Activated T-cell treated with anti-CD3 and anti-CD28 coated beads, Interleukin-2, amount 50 U/mL, for 72 hours (primary cell): ENCODE measurements at regions not wholly inside any gene's neighbourhood (a gene's known extent, or its start where the extent isn't known, plus 50 kb on each side); places are given as distances from the start of the nearest gene placed in this dataset.
"Not testable (repeated sequence)": the region's sequence is repeated elsewhere in the genome, so short reads cannot be mapped to it uniquely, and the experiment has no call there.

Experiments used
- ATAC-seq, 2 donors: fragments of 150-1000 bp; cut with Tn5 transposase; replicated peaks in 1 of 2; 2 replicates each; pipeline ENCODE4 v1.10.0; 2021; ENCODE audit warnings: moderate library complexity in 2 of 2, mild to moderate bottlenecking in 1 of 2
- DNase-seq, 2 donors: peaks; one replicate each; pipeline ENCODE4 v3.0.0; 2021 to 2022; ENCODE audit warnings: mixed read lengths in 1 of 2
- H3K27ac Mint-ChIP-seq: one replicate; pipeline ENCODE4 v1.8.0; 2022; ENCODE audit warnings: mild to moderate bottlenecking, moderate library complexity, mixed read lengths
- H3K27me3 Mint-ChIP-seq: one replicate; pipeline ENCODE4 v1.8.0; 2022; ENCODE audit warnings: low read depth, mixed read lengths
- H3K36me3 Mint-ChIP-seq, 2 donors: one replicate each; pipeline ENCODE4 v1.8.0; 2022; ENCODE audit warnings: mixed read lengths in 2 of 2, mild to moderate bottlenecking in 1 of 2; ENCODE audit not compliant: insufficient read depth in 2 of 2
- H3K4me1 Mint-ChIP-seq: one replicate; pipeline ENCODE4 v1.8.0; 2022; ENCODE audit warnings: low read depth, mixed read lengths
- H3K4me3 Mint-ChIP-seq, 2 donors: one replicate each; pipeline ENCODE4 v1.8.0; 2022; ENCODE audit warnings: mild to moderate bottlenecking in 2 of 2, mixed read lengths in 2 of 2, moderate library complexity in 2 of 2
- H3K9me3 Mint-ChIP-seq, 2 donors: one replicate each; pipeline ENCODE4 v1.8.0; 2022; ENCODE audit warnings: mixed read lengths in 2 of 2

GRCh38 chr2:117603060-117603459 is 211.4 kb upstream of the DDX18 start:
- no peaks in the 10 kb centered on the region for H3K4me1 Mint-ChIP-seq
- no peaks in the 10 kb centered on the region for H3K27me3 Mint-ChIP-seq
- no peaks in the 10 kb centered on the region for H3K36me3 Mint-ChIP-seq
- ATAC-seq, result no peak
- peaks cover 2 to 12% of the 10 kb centered on the region in 2 donors for H3K9me3 Mint-ChIP-seq
- DNase-seq, result no peak
- H3K27ac Mint-ChIP-seq, result no peak overlapping the region
- H3K4me3 Mint-ChIP-seq, result no peak overlapping the region

- DNase-seq (no peak), ATAC-seq (no peak)
- Mint-ChIP-seq H3K4me3 (no peak overlapping the region), H3K27me3 (no peaks in the 10 kb centered on the region), H3K27ac (no peak overlapping the region), H3K9me3 (peaks cover 2 to 9% of the 10 kb centered on the region in 2 donors), H3K4me1 (no peaks in the 10 kb centered on the region), H3K36me3 (no peaks in the 10 kb centered on the region)
Measured at GRCh38 chr2:117603567-117603966, 210.9 kb upstream of the DDX18 start.

- no peak overlapping the region for H3K4me3 Mint-ChIP-seq
- DNase-seq, result no peak
- H3K36me3 Mint-ChIP-seq, result no peaks in the 10 kb centered on the region
- no peak overlapping the region for H3K27ac Mint-ChIP-seq
- H3K4me1 Mint-ChIP-seq, result no peaks in the 10 kb centered on the region
- ATAC-seq, result no peak
- no peaks in the 10 kb centered on the region for H3K27me3 Mint-ChIP-seq
- H3K9me3 Mint-ChIP-seq, result peaks cover 2 to 6% of the 10 kb centered on the region in 2 donors
Measured at GRCh38 chr2:117607202-117607601, 207.3 kb upstream of the DDX18 start.

DNA sequence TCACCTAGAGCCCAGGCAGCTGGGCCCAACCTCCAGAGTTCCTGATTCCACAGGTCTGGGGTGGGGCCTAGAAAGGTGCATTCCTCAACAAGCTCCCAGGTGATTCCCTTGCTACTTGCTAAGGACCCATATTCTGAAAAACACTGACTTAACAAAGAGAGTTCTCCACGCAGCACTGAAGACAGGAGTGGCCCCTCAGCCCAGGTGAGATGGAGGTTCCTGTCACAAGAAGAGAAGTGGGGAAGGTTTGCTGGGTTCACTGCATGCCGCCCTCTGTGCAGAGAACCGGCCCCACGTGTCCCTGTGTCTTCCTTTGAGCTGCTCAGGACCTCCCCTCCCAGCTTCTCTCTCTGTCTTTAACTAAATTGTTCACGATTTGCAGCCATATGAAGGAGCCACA is 201.4 kb upstream of the DDX18 start:
- no peaks in the 10 kb centered on the region for H3K36me3 Mint-ChIP-seq
- DNase-seq (no peak), ATAC-seq (no peak)
- no peaks in the 10 kb centered on the region for H3K4me1 Mint-ChIP-seq
- no peaks in the 10 kb centered on the region for H3K27me3 Mint-ChIP-seq
- H3K27ac Mint-ChIP-seq, result no peak overlapping the region
- peaks cover 0 to 6% of the 10 kb centered on the region in 2 donors for H3K9me3 Mint-ChIP-seq
- no peak overlapping the region for H3K4me3 Mint-ChIP-seq

GRCh38 chr2:117614296-117614695 is 200.2 kb upstream of the DDX18 start:
- Mint-ChIP-seq H3K9me3 (peaks cover 0 to 6% of the 10 kb centered on the region in 2 donors), H3K27me3 (no peaks in the 10 kb centered on the region), H3K36me3 (no peaks in the 10 kb centered on the region), H3K4me1 (no peaks in the 10 kb centered on the region), H3K4me3 (no peak overlapping the region), H3K27ac (no peak overlapping the region)
- no peak for DNase-seq
- ATAC-seq, result no peak

- no peaks in the 10 kb centered on the region for H3K36me3 Mint-ChIP-seq
- ATAC-seq, result no peak
- H3K4me3 Mint-ChIP-seq, result no peak overlapping the region
- peaks cover 0 to 3% of the 10 kb centered on the region in 2 donors for H3K9me3 Mint-ChIP-seq
- no peak for DNase-seq
- H3K27me3 Mint-ChIP-seq, result no peaks in the 10 kb centered on the region
- no peaks in the 10 kb centered on the region for H3K4me1 Mint-ChIP-seq
- no peak overlapping the region for H3K27ac Mint-ChIP-seq
Measured at GRCh38 chr2:117614823-117615534, 199.5 kb upstream of the DDX18 start.

DNA sequence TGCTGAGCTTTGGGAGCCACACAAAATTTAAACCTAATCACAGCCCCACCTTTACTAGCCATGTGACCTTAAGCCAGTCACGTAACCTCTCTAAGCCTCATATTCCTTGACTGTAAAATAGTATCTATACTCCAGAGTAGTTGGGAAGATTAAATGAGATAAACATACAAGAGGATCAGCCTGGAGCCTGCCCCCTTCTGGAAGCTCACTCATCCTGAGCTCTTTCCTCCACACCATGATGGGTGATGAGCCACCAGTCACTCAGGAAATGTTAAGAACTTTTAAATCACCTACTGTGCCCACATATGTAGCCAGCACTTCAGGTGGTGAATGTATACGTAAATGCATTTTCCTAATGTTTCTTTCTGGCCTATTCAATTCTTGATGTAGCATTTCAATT is 195.9 kb upstream of the DDX18 start:
- DNase-seq, result no peak
- Mint-ChIP-seq H3K27me3 (no peaks in the 10 kb centered on the region), H3K4me3 (no peak overlapping the region), H3K27ac (no peak overlapping the region), H3K4me1 (no peaks in the 10 kb centered on the region), H3K9me3 (no peaks in the 10 kb centered on the region), H3K36me3 (no peaks in the 10 kb centered on the region)
- no peak for ATAC-seq

GRCh38 chr2:117621326-117621725 is 193.2 kb upstream of the DDX18 start:
- Mint-ChIP-seq H3K27me3 (no peaks in the 10 kb centered on the region), H3K36me3 (peaks cover 0 to 1% of the 10 kb centered on the region in 2 donors), H3K4me1 (no peaks in the 10 kb centered on the region), H3K9me3 (no peaks in the 10 kb centered on the region), H3K27ac (no peak overlapping the region), H3K4me3 (no peak overlapping the region)
- ATAC-seq, result no peak
- no peak for DNase-seq

GRCh38 chr2:117623175-117623574 is 191.3 kb upstream of the DDX18 start:
- not testable (repeated sequence) for H3K36me3 Mint-ChIP-seq, H3K27me3 Mint-ChIP-seq, H3K9me3 Mint-ChIP-seq, H3K27ac Mint-ChIP-seq, H3K4me1 Mint-ChIP-seq, DNase-seq, ATAC-seq, H3K4me3 Mint-ChIP-seq

DNA sequence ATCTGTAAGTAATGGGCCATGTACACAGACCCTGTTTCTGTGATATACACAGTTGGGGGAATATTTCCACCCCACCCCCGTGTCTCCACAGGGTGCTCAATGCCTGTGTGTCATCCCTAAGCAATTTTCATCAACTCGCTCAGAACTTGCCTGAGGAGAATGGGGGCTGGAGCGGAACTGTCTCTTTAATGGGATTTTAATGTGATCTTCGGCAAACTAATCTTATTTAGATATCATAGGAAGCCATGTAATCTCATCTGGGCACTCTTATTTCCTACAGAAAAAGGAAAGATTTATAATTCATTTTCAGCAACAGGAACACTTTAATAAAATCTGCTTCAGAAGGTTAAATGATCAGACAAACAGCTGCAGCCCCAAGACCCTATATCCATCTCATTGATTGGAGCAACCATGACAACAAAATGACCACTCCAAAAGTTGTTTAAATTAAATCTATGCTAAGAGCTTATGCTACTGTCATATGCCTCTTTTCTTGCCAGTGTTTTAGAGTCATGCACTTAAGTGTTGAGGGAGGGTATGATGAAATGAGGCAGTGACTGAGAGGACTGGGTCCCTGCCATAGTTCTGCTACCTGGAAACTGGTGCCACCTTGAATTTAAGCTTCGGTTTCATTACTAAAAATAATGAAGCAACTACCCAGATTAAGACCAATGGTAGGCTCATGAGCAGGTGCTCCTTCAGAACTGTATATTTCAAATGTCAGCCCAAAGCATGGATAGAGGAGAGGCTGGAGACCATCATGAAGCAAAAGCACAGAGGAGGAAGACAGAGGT is 183.1 kb upstream of the DDX18 start:
- H3K4me1 Mint-ChIP-seq, result no peaks in the 10 kb centered on the region
- H3K4me3 Mint-ChIP-seq, result no peak overlapping the region
- no peaks in the 10 kb centered on the region for H3K36me3 Mint-ChIP-seq
- no peak for ATAC-seq
- no peaks in the 10 kb centered on the region for H3K27me3 Mint-ChIP-seq
- no peak for DNase-seq
- peaks cover 0 to 2% of the 10 kb centered on the region in 2 donors for H3K9me3 Mint-ChIP-seq
- no peak overlapping the region for H3K27ac Mint-ChIP-seq

DNA sequence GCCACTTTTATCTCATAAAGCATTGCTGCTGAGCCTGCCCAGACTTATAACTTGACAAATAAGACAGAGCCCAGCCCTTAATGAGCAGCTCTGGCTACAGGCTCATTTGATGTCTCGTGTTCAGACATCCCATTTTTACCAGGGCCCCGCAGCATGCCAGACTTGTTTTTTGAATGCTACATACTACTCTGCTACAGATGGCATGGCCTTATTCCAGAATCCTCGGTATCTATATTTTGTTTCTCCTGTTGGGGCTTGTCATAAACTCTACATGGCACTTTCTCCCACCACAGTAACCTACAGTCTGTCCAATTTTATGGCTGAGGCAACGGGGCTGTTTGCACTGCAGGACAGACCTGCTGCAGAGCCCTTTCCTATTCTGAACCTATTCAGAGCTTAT is 179.0 kb upstream of the DDX18 start:
- no peaks in the 10 kb centered on the region for H3K4me1 Mint-ChIP-seq
- DNase-seq (no peak), ATAC-seq (no peak)
- no peak overlapping the region for H3K4me3 Mint-ChIP-seq
- H3K9me3 Mint-ChIP-seq, result peaks cover 0 to 2% of the 10 kb centered on the region in 2 donors
- H3K27me3 Mint-ChIP-seq, result no peaks in the 10 kb centered on the region
- H3K36me3 Mint-ChIP-seq, result no peaks in the 10 kb centered on the region
- H3K27ac Mint-ChIP-seq, result no peak overlapping the region

- ATAC-seq, result no peak
- no peak for DNase-seq
- H3K27ac Mint-ChIP-seq, result no peak overlapping the region
- no peaks in the 10 kb centered on the region for H3K27me3 Mint-ChIP-seq
- no peak overlapping the region for H3K4me3 Mint-ChIP-seq
- peaks cover 0 to 2% of the 10 kb centered on the region in 2 donors for H3K9me3 Mint-ChIP-seq
- no peaks in the 10 kb centered on the region for H3K4me1 Mint-ChIP-seq
- no peaks in the 10 kb centered on the region for H3K36me3 Mint-ChIP-seq
Measured at GRCh38 chr2:117639401-117639800, 175.1 kb upstream of the DDX18 start.

GRCh38 chr2:117644403-117644802 is 170.1 kb upstream of the DDX18 start:
- Mint-ChIP-seq H3K27ac (no peak overlapping the region), H3K9me3 (peaks cover 0 to 2% of the 10 kb centered on the region in 2 donors), H3K4me3 (no peak overlapping the region), H3K27me3 (no peaks in the 10 kb centered on the region), H3K4me1 (no peaks in the 10 kb centered on the region), H3K36me3 (peaks cover 0 to 1% of the 10 kb centered on the region in 2 donors)
- ATAC-seq (no peak), DNase-seq (no peak)
